HepG2 (cell line): ENCODE measurements at regions not wholly inside any gene's neighbourhood (a gene's known extent, or its start where the extent isn't known, plus 50 kb on each side); places are given as distances from the start of the nearest gene placed in this dataset.

ENCODE experiments used
- ATAC-seq: fragments of 200-7000 bp; cut with Tn5 transposase; 3 replicates; pipeline ENCODE4 v1.9.1; 2020; ENCODE audit warnings: mild to moderate bottlenecking, moderate library complexity
- BruUV-seq: library from RNA; stranded (reverse); fragments of 400-500 nt; replicated peaks from 2 replicates; lab custom pipeline; 2021; lab: Mats Ljungman, UMichigan
- CTCF ChIA-PET: fragments of 300-600 bp; formaldehyde crosslinking; extraction: SDS; loops from one replicate; lab custom pipeline; 2021; ENCODE audit warnings: low total read pairs, inconsistent platforms, low intra/inter-chr PET ratio; lab: Yijun Ruan, JAX
- POLR2A ChIA-PET: fragments of 350-600 bp; sonication (Branson Sonifier 250); formaldehyde crosslinking; loops from one replicate; lab custom pipeline; 2020; ENCODE audit warnings: antibody characterized with exemption, inconsistent platforms; lab: Yijun Ruan, JAX
- DNase-seq: peaks from one replicate; pipeline ENCODE4 v3.0.0-alpha.2; 2015; ENCODE audit warnings: low spot score
- FAIRE-seq: peaks from 3 replicates; lab custom pipeline; 2011; peaks lifted over from hg19 to GRCh38; lab: Jason Lieb, UNC
- H2AFZ ChIP-seq: one replicate; pipeline ENCODE4 v1.6.1; 2011; ENCODE audit warnings: low read length, inconsistent platforms
- H3K27ac ChIP-seq: fragments of 300-600 bp; 3 replicates; pipeline ENCODE4 v1.8.0; 2011; ENCODE audit warnings: mixed run types, mild to moderate bottlenecking, mixed read lengths, low read length, inconsistent platforms; ENCODE audit not compliant: insufficient read depth; ENCODE audit errors: extremely low read length
- H3K27me3 ChIP-seq, 2 experiments: fragments of 200-600 bp in 1 of 2; 2 replicates in 1 of 2; 3 replicates in 1 of 2; pipeline versions ENCODE4 v1.6.0 to v1.8.0; 2011; ENCODE audit warnings: low read length in 2 of 2, mild to moderate bottlenecking in 2 of 2, moderate library complexity in 2 of 2, inconsistent platforms in 1 of 2; ENCODE audit not compliant: insufficient read depth in 2 of 2, control insufficient read depth in 1 of 2
- H3K36me3 ChIP-seq, 2 experiments: fragments of 200-600 bp in 1 of 2; replicated peaks in 1 of 2; 2 replicates in 1 of 2; 3 replicates in 1 of 2; pipeline versions ENCODE4 v1.5.1 to v1.8.0; 2011; ENCODE audit warnings: low read length in 2 of 2, inconsistent platforms in 1 of 2; ENCODE audit not compliant: insufficient read depth in 2 of 2, control insufficient read depth in 1 of 2
- H3K4me1 ChIP-seq: 2 replicates; pipeline ENCODE4 v1.5.1; 2012; ENCODE audit warnings: low read length, inconsistent platforms; ENCODE audit not compliant: insufficient read depth
- H3K4me2 ChIP-seq: 2 replicates; pipeline ENCODE4 v1.6.0; 2011; ENCODE audit warnings: low read depth, low read length, inconsistent platforms
- H3K4me3 ChIP-seq, 3 experiments: fragments of 200-600 bp in 1 of 3; sonication (generic), shearing (Covaris generic) in 1 of 3; replicated peaks in 1 of 3; 2 replicates each; pipeline ENCODE4 v1.5.1; 2011 to 2016; ENCODE audit warnings: low read length in 3 of 3, inconsistent platforms in 2 of 3, low read depth in 2 of 3, mild to moderate bottlenecking in 2 of 3, control low read depth in 1 of 3, mixed read lengths in 1 of 3; ENCODE audit not compliant: insufficient read depth in 1 of 3
- H3K79me2 ChIP-seq: one replicate; pipeline ENCODE4 v1.6.1; 2011; ENCODE audit warnings: low read length, inconsistent platforms; ENCODE audit not compliant: insufficient read depth
- H3K9ac ChIP-seq: 2 replicates; pipeline ENCODE4 v1.6.0; 2011; ENCODE audit warnings: mild to moderate bottlenecking, low read depth, low read length, inconsistent platforms; ENCODE audit not compliant: insufficient read depth
- H3K9me3 ChIP-seq: 2 replicates; pipeline ENCODE4 v1.5.1; 2012; ENCODE audit warnings: mild to moderate bottlenecking, low read length
- H4K20me1 ChIP-seq: 2 replicates; pipeline ENCODE4 v1.6.0; 2011; ENCODE audit warnings: inconsistent platforms, mild to moderate bottlenecking, low read length, moderate library complexity; ENCODE audit not compliant: insufficient read depth
- AKAP8 ChIP-seq: sonication (generic); formaldehyde crosslinking; IDR thresholded peaks from 2 replicates; pipeline ENCODE4 v1.5.1; 2020; ENCODE audit warnings: mild to moderate bottlenecking, missing genetic modification reagents
- CCAR2 ChIP-seq: fragments of 200-400 bp; formaldehyde crosslinking; optimal IDR thresholded peaks from 2 replicates; pipeline ENCODE3; 2018; ENCODE audit warnings: low read depth, mild to moderate bottlenecking, low read length, moderate library complexity
- GABPB1 ChIP-seq: IDR thresholded peaks from 2 replicates; pipeline ENCODE4 v1.6.1; 2016; ENCODE audit warnings: mild to moderate bottlenecking, missing genetic modification reagents, moderate library complexity, missing compliant biosample characterization
- HNRNPH1 ChIP-seq: fragments of 200-400 bp; formaldehyde crosslinking; optimal IDR thresholded peaks from 2 replicates; pipeline ENCODE3; 2017; ENCODE audit warnings: mild to moderate bottlenecking, low read depth, low read length
- HNRNPLL ChIP-seq: fragments of 200-400 bp; formaldehyde crosslinking; IDR thresholded peaks from 2 replicates; pipeline ENCODE4 v1.6.1; 2017; ENCODE audit warnings: mild to moderate bottlenecking, low read depth, low read length; ENCODE audit not compliant: poor library complexity, severe bottlenecking
- NR2F1 ChIP-seq, 2 experiments: fragments of 450-650 bp in 1 of 2; formaldehyde crosslinking in 1 of 2; IDR thresholded peaks; 2 replicates each; pipeline versions ENCODE4 v1.5.0 to v1.6.1; 2016 to 2020; ENCODE audit warnings: mild to moderate bottlenecking in 1 of 2, missing compliant biosample characterization in 1 of 2, missing genetic modification reagents in 1 of 2, moderate library complexity in 1 of 2
- RFX5 ChIP-seq: IDR thresholded peaks from 2 replicates; pipeline ENCODE4 v1.6.1; 2011; ENCODE audit warnings: low read depth, low read length, improper control_type of control experiment
- SETDB1 ChIP-seq: sonication (generic); formaldehyde crosslinking; IDR thresholded peaks from 2 replicates; pipeline ENCODE4 v1.5.1; 2020; ENCODE audit warnings: missing genetic modification reagents, mild to moderate bottlenecking, borderline replicate concordance
- SNRNP70 ChIP-seq: fragments of 200-400 bp; formaldehyde crosslinking; IDR thresholded peaks from 2 replicates; pipeline ENCODE4 v1.6.1; 2017; ENCODE audit warnings: mild to moderate bottlenecking, low read depth, low read length, moderate library complexity
- ZNF20 ChIP-seq: sonication (generic); formaldehyde crosslinking; IDR thresholded peaks from 2 replicates; pipeline ENCODE4 v1.4.0; 2020; ENCODE audit warnings: mild to moderate bottlenecking, moderate library complexity, missing genetic modification reagents
- ZNF33A ChIP-seq: sonication (generic); formaldehyde crosslinking; IDR thresholded peaks from 2 replicates; pipeline ENCODE4 v1.5.1; 2020; ENCODE audit warnings: missing genetic modification reagents, mild to moderate bottlenecking, moderate library complexity, borderline replicate concordance
- ZNF7 ChIP-seq: IDR thresholded peaks from 2 replicates; pipeline ENCODE4 v1.6.1; 2016; ENCODE audit warnings: missing biosample characterization, missing genetic modification reagents
- WGBS: methylation state at CpG from one replicate; pipeline ENCODE4 v1.1.6; 2017; ENCODE audit warnings: low lambda C conversion rate; 5-methylcytosine and 5-hydroxymethylcytosine counted together
- in situ Hi-C: cut with HindIII; loops from 2 replicates; pipeline ENCODE4 v1.10.0; 2017; ENCODE audit warnings: low pct_unique_long_range_greater_than_20kb; ENCODE audit not compliant: extremely low pct_ligation_motif_present
- intact Hi-C: fragments of 100-400 bp; cut with micrococcal nuclease; formaldehyde crosslinking; loops from one replicate; pipeline ENCODE4 v1.10.0; 2022; ENCODE audit not compliant: unreplicated experiment
- TF ChIP-seq, protein P1 (sequence below): sonication (generic); formaldehyde crosslinking; IDR thresholded peaks from 2 replicates; pipeline ENCODE4 v1.4.0; 2020; ENCODE audit warnings: mild to moderate bottlenecking, missing genetic modification reagents
- TF ChIP-seq, protein P2 (sequence below): sonication (generic); formaldehyde crosslinking; IDR thresholded peaks from 2 replicates; pipeline ENCODE4 v1.4.0; 2020; ENCODE audit warnings: mild to moderate bottlenecking, missing genetic modification reagents
- TF ChIP-seq, protein P3 (sequence below): fragments of 450-650 bp; IDR thresholded peaks from 2 replicates; pipeline ENCODE4 v1.6.1; 2017

DNA sequence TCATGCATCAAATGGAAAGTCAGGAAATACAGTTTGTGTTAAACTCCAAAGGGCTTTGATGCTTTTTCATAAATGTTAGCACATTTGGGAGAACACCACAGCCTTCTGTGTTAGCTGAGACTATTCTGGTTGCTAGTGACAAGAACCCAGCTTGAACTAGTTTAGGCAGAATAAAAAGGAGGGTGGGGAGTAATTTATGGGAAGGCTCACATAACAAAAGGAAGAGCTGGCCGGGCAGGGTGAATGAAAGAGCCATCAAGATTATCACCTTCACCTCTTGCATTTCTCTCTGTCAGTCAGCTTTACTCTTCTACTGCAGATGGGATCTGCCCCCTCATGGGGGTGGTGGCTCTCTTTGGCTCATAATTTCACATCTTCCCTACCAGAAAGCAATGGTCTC lies 75.4 kb upstream of the VTCN1 start:
- Histone ChIP-seq H3K9ac (no peak overlapping the region), H3K4me2 (no peak overlapping the region), H3K9me3 (no peaks in the 10 kb centered on the region), H2AFZ (no peak overlapping the region), H3K79me2 (no peaks in the 10 kb centered on the region), H4K20me1 (no peaks in the 10 kb centered on the region), H3K4me1 (no peaks in the 10 kb centered on the region), H3K27me3 (no peaks in the 10 kb centered on the region; a peak in 1 of 5 replicates), H3K4me3 (no peak overlapping the region), H3K27ac (no peak overlapping the region), H3K36me3 (no peaks in the 10 kb centered on the region)
- intact Hi-C loops: loop anchor here (10.0 kb wide), 1 partner anchor 59 kb away; no protein-coding TSS in a partner anchor
- no peak for ATAC-seq
- TF ChIP-seq NR2F1 (CRISPR knock-in tag; IDR thresholded peaks at IDR 0.05) (no peak), HNRNPH1 (no peak), ZNF7 (CRISPR knock-in tag) (no peak), ZNF20 (no peak), ZNF33A (CRISPR knock-in tag) (no peak), HNRNPLL (no peak), GABPB1 (no peak), SNRNP70 (no peak), RFX5 (no peak), SETDB1 (CRISPR knock-in tag) (no peak), CCAR2 (no peak), AKAP8 (CRISPR knock-in tag) (no peak)
- TF ChIP-seq, protein P1, sequence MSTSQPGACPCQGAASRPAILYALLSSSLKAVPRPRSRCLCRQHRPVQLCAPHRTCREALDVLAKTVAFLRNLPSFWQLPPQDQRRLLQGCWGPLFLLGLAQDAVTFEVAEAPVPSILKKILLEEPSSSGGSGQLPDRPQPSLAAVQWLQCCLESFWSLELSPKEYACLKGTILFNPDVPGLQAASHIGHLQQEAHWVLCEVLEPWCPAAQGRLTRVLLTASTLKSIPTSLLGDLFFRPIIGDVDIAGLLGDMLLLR (CRISPR knock-in tag): no peak
- TF ChIP-seq, protein P2, sequence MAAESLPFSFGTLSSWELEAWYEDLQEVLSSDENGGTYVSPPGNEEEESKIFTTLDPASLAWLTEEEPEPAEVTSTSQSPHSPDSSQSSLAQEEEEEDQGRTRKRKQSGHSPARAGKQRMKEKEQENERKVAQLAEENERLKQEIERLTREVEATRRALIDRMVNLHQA (CRISPR knock-in tag): no peak
- TF ChIP-seq, protein P3, sequence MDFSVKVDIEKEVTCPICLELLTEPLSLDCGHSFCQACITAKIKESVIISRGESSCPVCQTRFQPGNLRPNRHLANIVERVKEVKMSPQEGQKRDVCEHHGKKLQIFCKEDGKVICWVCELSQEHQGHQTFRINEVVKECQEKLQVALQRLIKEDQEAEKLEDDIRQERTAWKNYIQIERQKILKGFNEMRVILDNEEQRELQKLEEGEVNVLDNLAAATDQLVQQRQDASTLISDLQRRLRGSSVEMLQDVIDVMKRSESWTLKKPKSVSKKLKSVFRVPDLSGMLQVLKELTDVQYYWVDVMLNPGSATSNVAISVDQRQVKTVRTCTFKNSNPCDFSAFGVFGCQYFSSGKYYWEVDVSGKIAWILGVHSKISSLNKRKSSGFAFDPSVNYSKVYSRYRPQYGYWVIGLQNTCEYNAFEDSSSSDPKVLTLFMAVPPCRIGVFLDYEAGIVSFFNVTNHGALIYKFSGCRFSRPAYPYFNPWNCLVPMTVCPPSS: no peak
- in situ Hi-C loops: loop anchor here (25.0 kb wide), 1 partner anchor 149 kb away; no protein-coding TSS in a partner anchor
- BruUV-seq: no TSS peak
- ChIA-PET CTCF (no interaction called here), POLR2A (no interaction called here)
- no peak for FAIRE-seq
- 7% methylated on average over 1 of the region's 1 CpG for WGBS
- DNase-seq: no peak
